ENCODE measurements at regions not wholly inside any gene's neighbourhood (a gene's known extent, or its start where the extent isn't known, plus 50 kb on each side); places are given as distances from the start of the nearest gene placed in this dataset.

DNA sequence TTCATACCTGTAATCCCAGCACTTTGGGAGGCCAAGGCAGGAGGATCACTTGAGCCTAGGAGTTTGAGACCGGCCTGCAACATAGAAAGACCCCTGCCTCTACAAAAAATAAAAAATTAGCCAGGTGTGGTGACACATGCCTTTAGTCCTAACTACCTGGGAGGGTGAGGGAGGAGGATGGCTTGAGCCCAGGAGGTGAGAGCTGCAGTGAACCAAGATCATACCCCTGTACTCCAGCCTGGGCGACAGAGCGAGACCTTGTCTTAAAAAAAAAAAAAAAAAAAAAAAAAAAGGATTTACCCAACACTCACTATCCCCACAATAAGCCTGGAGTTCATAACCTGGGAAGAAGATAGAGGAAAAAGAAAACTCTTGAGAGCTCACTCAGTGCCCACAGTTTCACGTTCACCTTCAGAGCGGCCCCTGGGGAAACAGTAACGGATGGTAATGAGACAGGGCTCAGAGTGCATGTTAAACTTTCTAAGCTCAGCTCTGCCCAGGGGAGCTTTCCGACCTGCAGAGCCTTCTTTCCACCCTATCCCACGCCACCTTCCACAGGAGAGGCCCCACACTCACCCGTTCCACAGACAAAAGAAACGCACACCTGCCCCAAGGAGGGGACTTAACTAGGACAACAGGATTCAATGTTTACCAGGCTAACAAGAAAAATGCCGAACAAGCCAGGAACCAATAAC lies 259.8 kb upstream of the KLF14 start:
- no peak for DNase-seq (ENCODE audit: low read depth)
- TF ChIP-seq, protein P1, sequence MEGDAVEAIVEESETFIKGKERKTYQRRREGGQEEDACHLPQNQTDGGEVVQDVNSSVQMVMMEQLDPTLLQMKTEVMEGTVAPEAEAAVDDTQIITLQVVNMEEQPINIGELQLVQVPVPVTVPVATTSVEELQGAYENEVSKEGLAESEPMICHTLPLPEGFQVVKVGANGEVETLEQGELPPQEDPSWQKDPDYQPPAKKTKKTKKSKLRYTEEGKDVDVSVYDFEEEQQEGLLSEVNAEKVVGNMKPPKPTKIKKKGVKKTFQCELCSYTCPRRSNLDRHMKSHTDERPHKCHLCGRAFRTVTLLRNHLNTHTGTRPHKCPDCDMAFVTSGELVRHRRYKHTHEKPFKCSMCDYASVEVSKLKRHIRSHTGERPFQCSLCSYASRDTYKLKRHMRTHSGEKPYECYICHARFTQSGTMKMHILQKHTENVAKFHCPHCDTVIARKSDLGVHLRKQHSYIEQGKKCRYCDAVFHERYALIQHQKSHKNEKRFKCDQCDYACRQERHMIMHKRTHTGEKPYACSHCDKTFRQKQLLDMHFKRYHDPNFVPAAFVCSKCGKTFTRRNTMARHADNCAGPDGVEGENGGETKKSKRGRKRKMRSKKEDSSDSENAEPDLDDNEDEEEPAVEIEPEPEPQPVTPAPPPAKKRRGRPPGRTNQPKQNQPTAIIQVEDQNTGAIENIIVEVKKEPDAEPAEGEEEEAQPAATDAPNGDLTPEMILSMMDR (conservative IDR thresholded peaks at IDR 0.05; ENCODE audit: low read depth, low read length), result no peak
- no peak overlapping the region for H3K4me3 ChIP-seq (ENCODE audit: low read depth, low read length)

DNA sequence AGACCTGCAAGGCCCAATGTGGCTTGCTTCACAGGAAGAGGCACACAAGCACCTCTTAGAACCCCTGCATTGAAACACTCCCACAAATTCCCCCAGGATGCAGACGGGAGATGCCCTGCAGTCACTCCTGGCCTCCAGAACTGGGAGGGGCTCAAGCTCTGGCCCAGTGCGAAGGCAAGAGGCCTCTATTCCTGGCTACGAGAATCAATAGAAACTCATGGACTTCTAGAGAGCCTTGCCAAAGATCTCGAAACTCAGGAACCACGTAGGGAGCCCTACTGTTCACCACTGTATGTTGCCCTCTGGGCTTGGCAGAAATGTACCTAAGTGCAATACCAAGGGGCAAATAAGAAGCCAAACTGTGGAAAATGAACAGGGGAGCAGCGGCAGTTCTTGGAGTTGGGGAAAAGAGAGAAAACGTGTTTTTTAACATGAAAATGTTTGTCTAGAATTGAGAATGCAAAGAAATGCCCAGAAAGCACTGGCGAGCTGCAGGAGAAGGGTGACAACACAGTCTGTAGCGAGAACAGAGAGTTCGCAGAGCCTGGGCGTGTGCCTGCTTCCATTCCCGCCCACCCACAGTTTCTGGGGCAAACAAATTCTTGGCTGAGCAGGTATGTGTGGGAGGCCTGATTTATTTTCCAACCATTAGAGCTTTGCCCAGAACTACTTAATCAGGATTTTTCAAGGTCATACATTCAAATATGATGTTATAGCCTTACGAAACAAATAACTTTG lies 260.5 kb upstream of the KLF14 start:
- DNase-seq (ENCODE audit: low read depth), result no peak
- TF ChIP-seq, protein P1 (conservative IDR thresholded peaks at IDR 0.05; ENCODE audit: low read depth, low read length), result no peak
- H3K4me3 ChIP-seq (ENCODE audit: low read depth, low read length), result no peak overlapping the region

DNA sequence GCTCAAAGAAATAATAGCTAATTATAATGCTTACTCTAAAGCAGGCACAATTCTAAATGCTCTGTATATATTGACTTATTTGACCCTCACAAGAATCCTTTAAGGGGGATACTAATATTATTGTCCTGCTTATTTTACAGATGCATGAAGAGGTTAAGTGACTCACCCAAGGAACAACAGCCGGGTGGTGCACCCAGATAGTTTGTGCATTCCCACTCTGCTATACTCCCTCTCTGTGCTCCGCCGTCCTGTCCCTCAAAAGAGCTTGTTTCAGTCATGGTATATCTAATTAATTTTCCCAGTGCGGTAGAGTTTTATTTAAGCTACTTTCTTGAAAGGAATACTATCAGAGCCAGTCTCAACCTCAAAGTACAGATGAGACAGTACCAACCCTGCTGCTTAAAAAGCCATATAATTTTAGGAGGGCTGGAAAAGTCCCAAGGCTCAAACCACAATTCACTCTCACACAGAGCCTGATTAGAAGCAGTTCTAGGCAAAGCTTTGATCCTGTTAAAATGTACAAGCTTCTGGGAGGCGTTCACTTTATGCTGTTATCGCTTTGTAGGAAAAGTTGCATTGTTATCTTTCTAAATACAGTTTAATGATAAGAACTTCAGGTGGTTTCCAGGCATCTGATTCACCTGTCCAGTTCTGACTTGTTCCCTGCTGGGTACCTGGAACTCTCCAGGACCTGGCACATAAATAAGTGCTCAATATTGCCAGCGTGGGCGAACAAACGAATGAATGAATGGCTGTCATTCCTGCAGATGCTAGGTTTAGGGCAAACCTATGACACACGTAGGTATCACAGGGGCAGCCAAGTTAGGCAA lies 261.5 kb upstream of the KLF14 start:
- TF ChIP-seq, protein P1 (conservative IDR thresholded peaks at IDR 0.05; ENCODE audit: low read depth, low read length), result no peak
- no peak for DNase-seq (ENCODE audit: low read depth)
- H3K4me3 ChIP-seq (ENCODE audit: low read depth, low read length), result no peak overlapping the region

DNA sequence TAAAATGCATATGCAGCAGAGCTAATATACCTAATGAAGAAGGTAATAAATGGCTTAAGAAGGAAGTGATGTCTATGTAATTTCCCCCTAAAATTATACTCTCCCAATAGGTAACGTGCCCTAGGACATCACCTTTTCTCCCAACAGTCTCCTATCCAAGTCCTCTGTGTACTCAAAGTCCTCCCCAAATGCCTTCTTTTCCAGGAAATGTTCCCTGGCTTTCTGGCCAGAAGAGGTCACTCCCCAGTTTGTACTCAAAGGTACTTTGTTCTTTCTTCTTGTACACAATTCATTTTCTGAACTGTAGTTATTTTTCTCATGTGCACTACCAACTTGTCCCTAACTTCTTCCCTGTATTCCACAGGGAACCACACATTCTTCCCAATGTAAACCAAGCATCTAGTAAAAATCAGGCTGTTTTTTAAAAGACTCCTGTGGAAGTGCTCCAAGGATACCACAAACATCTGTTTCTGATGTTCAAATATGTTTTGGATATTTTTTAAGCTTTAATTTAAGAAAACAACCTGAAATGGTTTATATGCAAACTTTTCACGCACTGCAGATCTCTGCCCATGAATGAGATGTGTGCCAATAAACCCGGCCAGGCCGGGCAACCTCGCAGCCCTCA lies 262.3 kb upstream of the KLF14 start:
- DNase-seq (ENCODE audit: low read depth), result no peak
- H3K4me3 ChIP-seq (ENCODE audit: low read depth, low read length), result no peak overlapping the region
- TF ChIP-seq, protein P1 (conservative IDR thresholded peaks at IDR 0.05; ENCODE audit: low read depth, low read length), result no peak

- no peak for DNase-seq (ENCODE audit: low read depth)
- TF ChIP-seq, protein P1 (conservative IDR thresholded peaks at IDR 0.05; ENCODE audit: low read depth, low read length), result no peak
- H3K4me3 ChIP-seq (ENCODE audit: low read depth, low read length), result no peak overlapping the region
These were observed 262.8 kb upstream of the KLF14 start for GRCh38 chr7:130996833-130997231.

DNA sequence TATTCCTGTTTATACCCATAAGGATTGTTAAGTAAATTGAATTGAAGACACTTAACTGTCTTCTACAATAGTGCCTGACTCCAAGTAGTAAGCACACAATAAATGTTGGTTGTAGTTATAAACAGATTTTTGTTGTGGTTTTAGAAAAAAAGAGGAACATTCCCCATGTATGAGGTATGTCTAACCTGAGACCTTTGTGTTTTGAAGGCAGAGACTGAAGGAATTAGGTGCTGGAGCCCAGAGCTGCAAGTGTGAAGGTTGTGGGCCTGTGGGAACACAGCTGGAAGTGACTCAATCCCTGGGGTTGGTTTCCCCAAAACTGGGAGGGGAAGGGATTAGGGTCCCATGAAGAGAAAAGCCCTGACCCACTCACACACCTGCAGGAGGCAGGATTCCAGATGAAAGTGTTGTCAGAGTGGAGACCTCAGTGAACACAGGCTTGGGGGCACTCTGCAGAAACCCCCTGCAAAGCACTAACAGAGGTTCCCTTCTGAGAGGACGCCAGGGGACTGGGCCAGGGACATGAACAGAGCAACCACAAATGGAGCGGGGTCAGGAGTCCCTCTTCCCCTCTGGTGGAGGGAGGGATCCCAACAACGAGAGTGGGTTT lies 265.1 kb upstream of the KLF14 start:
- DNase-seq (ENCODE audit: low read depth), result no peak
- TF ChIP-seq, protein P1 (conservative IDR thresholded peaks at IDR 0.05; ENCODE audit: low read depth, low read length), result peak; percentile 7
- no peak overlapping the region for H3K4me3 ChIP-seq (ENCODE audit: low read depth, low read length)

Measured in epithelial cell of proximal tubule (primary cell).